ENCODE measurements at regions not wholly inside any gene's neighbourhood (a gene's known extent, or its start where the extent isn't known, plus 50 kb on each side); places are given as distances from the start of the nearest gene placed in this dataset.

DNA sequence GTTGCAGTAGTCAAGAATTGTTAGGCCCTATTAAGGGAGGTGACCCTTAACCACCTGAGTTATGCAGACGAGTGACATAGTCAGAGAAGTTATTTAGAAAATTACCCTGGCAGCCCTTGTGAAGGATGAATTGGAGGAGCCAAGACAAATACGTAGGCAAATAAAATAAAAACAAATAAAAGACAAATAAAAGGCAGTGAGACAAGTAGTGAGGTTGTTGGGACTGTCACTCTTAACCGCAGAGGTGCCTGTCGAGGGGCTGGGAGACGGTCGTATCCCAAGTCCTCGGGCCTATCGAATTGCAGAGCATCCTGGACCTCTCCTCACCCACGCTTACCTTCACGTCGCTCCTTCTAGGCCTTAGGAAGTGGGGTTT is 58.0 kb upstream of the ZC4H2 start:
- TF ChIP-seq, protein P1, sequence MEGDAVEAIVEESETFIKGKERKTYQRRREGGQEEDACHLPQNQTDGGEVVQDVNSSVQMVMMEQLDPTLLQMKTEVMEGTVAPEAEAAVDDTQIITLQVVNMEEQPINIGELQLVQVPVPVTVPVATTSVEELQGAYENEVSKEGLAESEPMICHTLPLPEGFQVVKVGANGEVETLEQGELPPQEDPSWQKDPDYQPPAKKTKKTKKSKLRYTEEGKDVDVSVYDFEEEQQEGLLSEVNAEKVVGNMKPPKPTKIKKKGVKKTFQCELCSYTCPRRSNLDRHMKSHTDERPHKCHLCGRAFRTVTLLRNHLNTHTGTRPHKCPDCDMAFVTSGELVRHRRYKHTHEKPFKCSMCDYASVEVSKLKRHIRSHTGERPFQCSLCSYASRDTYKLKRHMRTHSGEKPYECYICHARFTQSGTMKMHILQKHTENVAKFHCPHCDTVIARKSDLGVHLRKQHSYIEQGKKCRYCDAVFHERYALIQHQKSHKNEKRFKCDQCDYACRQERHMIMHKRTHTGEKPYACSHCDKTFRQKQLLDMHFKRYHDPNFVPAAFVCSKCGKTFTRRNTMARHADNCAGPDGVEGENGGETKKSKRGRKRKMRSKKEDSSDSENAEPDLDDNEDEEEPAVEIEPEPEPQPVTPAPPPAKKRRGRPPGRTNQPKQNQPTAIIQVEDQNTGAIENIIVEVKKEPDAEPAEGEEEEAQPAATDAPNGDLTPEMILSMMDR (IDR thresholded peaks at IDR 0.05): no peak
- TF ChIP-seq POLR2A (IDR thresholded peaks at IDR 0.05) (no peak), POLR2AphosphoS5 (IDR thresholded peaks at IDR 0.05) (no peak)

Measured in prostate gland (tissue), 2 donors.